B cell (primary cell): ENCODE measurements at regions not wholly inside any gene's neighbourhood (a gene's known extent, or its start where the extent isn't known, plus 50 kb on each side); places are given as distances from the start of the nearest gene placed in this dataset.

Experiments used
- CTCF ChIP-seq: fragments of 200-600 bp; IDR thresholded peaks from one replicate; pipeline ENCODE4 v1.8.0; 2022; ENCODE audit warnings: antibody characterized with exemption, mild to moderate bottlenecking
- EZH2 ChIP-seq: IDR thresholded peaks from 2 replicates; pipeline ENCODE4 v1.6.1; 2012; ENCODE audit warnings: borderline replicate concordance, low read depth, mild to moderate bottlenecking, moderate library complexity, low read length; ENCODE audit not compliant: insufficient read depth, poor library complexity, severe bottlenecking

- TF ChIP-seq CTCF (no peak), EZH2 (no peak)
These were observed 375.5 kb downstream of the TLE1 start for GRCh38 chr9:81313877-81314276.
